CD4-positive, alpha-beta T cell treated with Interleukin-1 beta for 1 hour (primary cell): ENCODE measurements at regions not wholly inside any gene's neighbourhood (a gene's known extent, or its start where the extent isn't known, plus 50 kb on each side); places are given as distances from the start of the nearest gene placed in this dataset.

ENCODE experiments used
- DNase-seq, 2 donors: peaks; one replicate each; pipeline ENCODE4 v3.0.0-alpha.2; 2020 to 2022

DNA sequence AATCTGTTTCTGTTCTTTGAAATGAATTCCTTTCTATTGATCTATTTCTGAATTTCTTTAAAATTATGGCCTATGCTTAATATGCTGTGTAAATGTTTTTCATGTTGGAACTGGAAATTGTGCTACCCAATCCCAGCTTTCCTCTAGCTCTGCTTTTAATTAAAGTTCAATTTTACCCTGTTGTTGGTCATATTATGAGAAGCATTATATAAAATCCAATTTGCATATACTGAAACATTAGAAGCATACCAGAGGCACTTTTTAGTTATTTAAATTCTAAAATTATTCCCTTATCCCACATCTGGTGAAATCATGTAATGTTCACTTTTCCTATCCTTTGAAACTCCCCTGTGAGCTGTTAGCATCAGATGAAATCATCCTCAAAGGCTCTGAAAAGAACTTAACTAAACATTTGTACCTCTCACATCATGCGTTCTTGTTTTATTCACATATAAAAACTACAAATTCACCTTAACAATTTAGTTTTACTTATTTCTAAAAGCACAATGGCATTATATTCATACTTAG is 160.6 kb upstream of the COL21A1 start:
- no peak for DNase-seq

DNA sequence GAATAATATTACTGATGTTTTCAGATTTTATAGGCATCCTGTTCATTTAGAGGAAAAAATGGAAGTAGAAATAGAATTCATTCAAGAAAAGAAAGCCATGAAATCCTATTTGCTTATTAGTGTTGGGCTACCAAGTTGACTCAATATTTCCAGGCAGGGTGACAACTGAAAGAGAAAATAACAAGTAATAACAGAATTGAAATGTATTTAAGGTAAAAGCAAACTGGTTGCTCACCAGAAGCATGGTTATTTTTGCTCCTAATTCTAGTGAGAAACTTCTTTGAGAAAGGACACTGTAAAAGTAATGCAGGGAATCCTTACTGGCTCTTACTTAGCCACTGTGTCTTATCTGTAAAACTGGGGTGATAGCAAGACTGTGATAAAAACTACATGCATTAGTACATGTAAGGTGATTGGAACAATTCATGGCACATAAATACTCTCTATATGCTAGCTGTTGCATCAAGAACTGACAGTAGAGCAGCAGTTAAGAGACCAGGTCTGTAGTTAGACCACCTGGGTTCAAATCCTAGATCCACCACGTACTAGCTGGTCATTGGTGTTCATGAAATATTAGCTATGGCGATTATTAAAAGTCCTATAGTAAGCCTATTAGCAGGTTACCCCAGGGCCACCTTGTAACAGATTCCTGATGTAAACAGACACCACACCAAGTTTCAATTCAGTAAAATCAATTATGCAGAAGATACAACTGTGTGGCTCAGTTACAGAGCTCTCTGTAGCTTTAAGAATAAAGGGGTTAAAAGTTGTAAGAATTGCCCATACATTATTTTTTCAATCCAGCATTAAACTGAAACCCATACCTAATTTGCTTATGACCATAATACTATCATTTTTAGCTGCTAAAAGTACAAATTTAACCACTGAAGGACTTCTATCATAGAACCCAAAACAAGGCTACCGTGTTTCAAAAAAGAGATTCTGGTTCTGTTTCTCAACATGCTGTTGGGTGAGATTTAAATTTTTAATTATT is 159.2 kb upstream of the COL21A1 start:
- DNase-seq = no peak

DNA sequence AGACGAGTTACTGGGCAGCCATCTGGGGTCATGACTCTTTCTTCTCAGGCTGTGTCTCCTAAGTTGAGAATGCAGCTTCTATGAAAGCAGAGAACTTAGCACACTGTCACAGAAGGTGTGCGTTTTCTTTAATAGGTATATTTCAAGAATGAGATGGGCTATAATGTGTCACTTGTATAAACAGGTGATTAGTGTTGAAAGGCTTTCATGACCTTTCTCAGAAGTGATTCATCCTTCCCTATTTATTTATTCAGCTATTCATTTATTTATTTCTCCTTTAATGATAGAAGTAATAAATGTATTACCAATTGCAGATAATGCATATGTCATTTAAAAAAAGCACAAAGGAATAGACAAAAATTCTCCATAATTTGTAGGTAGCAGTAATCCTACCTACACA is 157.2 kb upstream of the COL21A1 start:
- no peak for DNase-seq

DNA sequence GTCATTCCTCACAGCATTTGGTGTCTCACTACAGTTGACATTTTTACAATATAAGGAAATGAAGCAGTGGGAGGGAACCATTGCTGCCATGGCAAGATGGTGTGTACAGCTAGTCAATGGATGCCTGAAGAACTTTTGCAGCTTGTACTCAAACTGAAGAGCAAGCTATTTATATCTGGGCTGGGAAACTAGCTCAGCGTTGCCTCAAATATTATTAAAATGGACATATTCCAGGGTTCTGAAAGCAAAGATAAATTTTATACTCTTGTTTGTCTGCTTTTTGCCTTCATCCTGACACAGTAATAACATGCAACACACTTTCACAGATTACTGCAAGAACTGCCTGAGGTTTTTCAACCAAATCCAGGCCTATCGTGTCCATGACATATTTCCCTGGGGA is 156.4 kb upstream of the COL21A1 start:
- no peak for DNase-seq

DNA sequence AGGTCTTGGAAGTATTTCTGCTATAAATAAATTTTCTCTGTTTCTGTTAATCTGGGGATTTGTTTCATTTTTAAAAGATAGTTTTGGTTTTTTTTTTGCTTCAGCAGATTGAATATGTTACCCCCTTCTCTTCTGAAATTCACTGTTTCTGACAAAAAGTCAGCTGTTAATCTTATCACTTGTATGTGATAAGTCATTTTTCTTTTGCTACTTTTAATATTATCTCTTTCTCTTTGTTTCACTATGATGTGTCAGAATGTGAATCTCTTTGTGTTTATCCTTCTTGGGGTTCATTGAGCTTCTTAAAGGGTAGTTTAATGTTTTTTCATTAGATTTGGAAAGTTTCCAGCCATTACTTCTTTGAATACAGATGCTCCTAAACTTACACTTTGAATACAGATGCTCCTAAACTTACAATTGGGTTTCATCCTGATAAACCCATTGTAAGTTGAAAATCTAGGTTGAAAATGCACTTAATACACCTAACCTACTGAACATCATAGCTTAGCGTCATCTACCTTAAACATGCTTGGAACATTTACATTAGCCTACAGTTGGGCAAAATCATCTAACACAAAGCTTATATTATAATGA is 154.2 kb upstream of the COL21A1 start:
- DNase-seq = no peak

DNA sequence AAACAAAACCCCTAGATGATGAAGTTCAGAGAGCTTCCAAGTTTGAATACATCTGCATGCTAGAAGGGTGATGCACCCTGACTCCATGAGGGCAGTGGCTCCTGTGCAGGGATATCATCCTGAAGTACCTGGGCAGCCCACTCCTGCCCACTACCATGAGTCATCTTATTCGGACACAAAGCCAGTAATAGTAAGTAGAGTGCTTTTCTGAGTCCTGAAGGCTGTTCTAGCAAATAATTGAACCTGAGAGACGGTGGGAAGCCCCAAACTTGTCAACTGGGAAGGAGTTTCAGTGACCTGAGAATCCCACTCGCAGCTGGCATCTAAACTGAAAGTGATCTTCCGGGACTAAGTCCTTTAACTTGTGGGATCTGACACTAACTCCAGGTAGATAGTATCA is 152.9 kb upstream of the COL21A1 start:
- DNase-seq = no peak

DNA sequence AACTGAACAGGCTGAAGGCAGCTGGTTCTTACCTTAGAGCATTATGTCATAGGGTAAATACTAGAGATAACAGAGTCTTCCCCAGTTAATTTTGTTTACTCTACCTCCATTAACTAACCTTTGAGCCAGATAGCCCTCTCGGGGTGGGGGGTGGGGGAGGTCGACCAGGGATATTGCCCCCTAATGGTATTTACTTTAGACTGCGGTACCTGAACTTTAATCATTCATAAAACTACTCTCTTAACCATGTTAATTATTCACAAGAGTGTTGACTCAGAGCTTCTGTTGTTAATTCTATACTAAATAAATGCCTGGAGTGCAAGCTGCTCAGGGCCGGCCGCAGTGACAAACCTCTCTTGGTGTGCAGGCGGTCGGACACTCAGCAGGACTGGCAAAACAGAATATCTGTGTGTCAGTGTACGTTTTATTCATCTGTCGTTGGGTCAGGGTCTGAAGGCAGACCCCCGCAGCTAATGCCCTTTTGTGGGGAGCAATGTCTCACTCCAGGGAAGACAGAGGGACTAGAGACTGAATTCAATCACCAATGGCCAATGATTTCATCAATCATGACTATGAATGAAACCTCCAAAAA is 152.4 kb upstream of the COL21A1 start:
- DNase-seq = no peak

DNA sequence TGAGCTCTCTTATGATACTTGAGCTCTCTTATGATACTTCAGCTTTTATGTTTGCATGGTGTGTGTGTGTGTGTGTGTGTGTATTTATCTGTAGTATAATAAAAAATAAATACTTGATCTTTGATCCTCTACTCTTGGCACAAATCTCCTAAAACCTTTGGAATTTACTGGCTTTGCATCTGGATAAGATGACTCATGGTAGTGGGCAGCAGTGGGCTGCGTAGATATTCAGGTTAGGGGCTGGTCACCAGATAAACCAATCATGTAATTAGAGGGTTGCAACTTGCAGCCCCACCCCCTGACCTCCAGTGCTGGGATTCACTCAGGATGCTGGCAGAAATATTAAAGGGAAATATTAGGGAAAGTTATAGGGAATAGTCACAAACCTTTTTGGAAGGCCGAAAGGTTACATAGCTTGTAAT is 151.9 kb upstream of the COL21A1 start:
- no peak for DNase-seq

DNA sequence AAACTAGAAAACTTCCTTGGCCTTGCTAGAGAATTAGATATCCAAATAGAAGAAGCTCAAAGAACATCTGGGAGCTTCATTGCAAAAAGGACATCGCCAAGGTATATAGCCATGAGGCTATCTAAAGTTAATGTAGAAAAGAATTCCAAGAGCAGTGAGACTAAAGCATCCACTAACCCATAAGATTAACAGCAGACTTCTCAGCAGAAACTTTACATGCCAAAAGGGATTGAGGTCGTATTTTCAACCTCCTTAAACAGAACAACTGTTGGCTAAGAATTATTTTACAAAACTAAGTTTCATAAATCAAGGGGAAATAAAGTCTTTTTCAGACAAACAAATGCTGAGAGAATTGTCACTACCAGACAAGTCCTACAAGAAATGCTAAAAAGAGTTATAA is 149.1 kb upstream of the COL21A1 start:
- no peak for DNase-seq

DNA sequence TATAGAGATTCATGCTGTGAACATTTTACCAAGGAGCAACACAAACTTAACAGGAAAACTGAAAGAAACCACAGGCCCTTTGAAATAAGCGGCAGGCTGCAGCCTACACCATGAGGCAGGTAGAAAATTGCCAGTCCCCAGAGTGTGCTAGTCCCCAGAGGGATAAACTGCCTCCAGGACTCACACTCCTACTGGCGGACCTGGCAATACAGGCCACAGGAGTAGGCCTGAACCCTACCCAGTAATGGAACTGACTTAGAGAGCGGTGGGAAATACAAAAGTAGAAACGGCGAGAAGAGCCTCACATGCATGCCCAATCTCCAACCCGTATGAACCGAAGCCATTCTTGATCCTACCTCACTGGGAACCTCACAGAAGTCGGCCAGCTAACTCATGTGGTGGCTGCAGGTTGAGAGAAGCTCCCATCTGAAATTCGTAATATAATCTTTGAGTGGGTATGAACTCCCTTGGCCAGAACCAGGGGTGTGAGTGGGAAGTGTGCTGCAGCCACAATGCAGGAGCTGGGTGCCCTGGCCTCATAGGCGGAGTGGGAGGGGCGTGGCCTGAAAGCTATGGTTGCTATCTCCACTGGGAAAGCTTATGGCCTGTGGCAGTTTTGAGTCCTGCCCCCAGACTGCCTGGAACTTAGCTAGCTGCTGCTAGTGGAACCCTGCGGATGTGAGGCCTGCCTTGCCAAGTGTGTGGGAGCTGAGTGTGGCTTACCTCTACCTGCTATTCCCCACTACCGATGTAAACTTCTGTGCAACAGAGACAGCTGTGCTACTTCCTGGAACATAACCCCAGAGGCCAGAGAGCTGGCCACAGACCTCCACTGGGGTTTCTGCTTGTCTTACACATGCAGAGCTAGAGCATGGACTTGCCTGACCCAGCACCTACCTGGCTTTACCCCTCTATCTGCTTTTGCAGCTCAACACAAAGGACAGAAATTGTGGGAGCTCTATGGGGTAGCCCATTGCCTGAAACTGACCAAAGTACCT is 146.5 kb upstream of the COL21A1 start:
- no peak for DNase-seq

DNA sequence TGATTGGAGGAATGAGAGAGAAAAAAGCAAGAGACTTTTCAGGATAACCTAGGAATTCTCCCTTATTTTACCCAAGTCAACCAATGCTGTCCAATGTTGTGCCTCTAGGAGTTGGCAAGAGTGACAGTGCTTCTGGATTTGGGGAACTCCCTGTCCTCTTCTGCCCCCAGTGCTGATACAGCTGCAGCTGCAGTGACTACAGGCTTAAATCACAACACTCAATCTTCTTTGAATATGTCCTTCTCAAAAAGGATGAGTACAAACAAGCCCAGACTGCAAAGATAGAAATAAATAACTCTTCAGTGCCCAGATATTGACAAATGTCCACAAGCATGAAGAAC is 141.0 kb upstream of the COL21A1 start:
- no peak for DNase-seq

DNA sequence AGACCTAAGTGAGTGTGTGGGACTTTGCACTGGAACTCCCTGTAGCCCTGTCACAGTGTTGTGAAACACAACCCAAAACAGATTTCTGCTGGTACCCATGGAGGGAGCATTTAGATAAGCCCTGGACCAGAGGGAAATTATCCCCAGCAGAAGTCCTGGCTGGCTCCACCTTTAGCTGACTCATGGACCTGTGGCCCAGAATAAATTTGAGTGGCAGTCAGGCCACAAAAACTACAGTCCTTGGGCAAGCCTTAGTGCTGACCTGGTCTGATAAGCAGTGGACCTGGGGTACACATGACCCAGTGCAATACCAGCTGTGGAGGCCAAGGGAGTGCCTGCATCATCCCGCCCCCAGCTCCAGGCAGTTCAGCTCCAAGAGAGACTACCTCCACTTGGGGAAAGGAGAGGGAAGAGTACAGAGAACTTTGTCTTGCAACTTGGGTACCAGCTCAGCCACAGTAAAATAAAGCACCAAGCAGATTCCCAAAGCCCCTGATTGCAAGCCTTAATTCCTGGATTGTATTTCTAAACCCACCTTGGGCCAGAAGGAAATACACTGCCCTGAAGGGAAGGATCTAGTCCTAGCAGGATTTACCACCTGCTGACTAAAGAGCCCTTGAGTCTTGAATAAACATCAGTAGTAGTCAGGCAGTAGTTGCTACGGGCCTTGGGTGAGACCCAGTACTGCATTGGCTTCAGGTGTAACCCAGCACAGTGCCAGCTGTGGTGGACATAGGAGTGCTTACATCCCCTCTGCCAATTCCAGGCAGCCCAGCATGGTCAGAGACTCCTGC is 140.4 kb upstream of the COL21A1 start:
- no peak for DNase-seq

DNA sequence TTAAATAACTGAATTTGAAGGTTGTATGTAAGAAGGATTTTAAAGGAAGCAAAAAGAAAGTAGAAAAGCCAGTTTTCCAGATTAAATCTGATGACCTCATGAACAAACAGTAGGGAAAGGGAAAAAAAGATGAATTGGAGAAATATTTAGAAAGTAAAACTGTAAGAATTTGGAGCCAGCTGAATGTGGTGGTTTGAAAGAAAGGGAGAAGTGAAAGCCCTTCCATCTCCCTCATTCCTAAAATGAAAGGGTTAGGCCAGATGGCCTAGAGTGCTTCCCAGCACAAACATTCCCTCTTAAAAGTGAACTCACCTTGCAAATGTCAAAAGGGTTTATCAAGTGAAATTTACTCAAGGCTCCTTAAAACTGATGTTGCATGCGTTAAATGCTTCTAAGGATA is 139.3 kb upstream of the COL21A1 start:
- DNase-seq = no peak

DNA sequence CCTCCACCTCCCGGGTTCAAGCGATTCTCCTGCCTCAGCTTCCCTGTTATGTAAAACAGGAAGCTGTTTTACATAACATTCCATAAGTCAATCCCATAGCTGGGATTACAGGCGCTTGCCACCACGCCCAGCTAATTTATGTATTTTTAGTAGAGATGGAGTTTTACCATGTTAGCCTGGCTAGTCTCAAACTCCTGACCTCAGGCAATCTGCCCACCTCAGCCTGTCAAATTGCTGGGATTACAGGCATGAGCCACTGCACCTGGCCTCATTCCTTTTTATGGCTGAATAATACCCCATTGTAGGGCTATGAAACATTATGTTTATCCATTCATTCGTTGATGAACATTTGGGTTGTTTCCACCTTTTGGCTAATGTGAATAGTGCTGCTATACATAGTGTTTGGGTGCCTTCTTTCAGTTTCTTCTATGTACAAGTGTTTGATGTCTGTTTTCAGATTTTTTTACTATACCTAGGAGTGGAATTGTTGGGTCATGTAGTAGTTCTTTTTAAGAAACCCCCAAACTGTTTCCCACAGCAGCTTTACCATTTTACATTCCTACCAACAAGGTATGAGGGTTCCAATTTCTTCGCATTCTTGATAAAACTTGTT is 138.7 kb upstream of the COL21A1 start:
- DNase-seq = no peak

DNA sequence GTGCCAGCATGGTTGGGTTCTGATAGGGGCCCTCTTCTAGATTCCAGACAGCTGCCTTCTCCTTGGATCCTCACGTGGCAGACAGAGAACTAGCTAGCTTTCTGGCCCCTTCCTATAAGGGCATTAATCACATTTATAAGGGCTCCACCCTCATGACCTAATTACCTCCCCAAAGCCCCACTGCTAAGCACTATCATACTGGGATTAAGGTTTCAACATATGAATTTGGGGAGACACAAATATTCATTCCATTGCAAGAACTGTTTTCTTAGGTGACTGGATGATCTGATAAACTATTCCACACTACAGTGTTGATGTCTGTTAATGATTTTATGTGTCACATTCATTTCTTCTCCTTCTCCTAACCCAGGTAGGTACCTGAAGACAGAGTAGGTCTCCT is 135.8 kb upstream of the COL21A1 start:
- DNase-seq = no peak

DNA sequence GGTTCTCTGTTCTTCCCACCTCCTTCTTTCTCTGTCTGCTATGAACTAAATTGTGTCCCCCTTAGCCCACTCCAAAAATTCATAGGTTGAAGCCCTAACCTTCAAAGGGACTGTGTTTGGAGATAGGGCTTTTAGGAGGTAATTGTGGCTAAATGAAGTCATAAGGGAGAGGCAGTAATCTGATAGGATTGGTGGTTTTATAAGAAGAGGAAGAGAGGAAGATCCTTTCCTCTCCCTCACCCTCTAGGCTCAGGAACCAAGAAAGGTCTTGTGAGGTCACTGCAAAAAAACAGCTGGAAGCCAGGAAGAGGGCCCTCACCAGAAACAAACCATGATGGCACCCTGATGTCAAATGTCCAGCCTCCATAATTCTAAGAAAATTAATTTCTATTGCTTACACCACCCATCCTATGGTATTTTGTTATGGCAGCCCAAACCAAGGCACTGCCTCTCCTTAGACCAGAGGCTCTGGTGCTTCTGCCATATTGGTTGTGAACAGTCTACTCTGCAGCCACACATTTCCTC is 135.1 kb upstream of the COL21A1 start:
- no peak for DNase-seq

DNA sequence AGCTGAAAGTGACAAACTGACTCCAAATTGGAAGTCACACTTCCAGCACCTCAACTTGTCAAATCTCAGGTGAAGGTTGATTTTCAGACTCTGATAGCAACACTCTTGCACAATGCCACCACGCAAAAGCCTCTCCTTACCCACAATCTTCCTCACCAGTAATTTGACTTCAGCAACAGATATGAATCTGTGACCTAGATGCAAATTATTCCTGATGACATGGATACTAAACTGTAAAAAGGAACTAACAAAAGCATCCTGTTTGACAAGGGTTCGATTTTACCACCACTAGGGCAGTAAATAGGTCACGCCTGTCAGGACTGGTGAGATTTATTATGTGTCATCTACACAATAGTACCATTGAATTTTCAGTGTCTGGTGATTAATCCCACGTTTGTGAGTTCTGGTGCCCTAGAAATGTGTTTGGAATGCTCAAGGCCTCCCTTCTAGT is 134.4 kb upstream of the COL21A1 start:
- DNase-seq = no peak

DNA sequence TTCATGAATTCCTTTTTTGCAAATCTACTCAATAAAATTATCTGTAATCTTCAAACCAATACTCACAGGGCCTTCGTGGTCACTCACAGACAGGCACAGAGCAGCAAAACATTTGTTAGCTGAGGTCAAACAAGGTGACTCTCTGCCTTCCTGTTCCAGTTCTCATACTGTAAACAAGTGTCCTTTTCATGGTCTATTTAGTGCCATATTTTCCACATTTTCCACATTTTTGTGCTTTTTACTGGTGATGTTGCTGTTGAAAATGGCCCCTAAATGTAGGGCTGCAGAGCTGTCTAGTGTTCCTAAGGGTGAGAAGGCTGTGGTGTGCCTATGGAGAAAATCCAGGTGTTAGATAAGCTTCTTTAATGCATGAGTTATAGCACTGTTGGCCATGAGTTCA is 133.1 kb upstream of the COL21A1 start:
- no peak for DNase-seq

DNA sequence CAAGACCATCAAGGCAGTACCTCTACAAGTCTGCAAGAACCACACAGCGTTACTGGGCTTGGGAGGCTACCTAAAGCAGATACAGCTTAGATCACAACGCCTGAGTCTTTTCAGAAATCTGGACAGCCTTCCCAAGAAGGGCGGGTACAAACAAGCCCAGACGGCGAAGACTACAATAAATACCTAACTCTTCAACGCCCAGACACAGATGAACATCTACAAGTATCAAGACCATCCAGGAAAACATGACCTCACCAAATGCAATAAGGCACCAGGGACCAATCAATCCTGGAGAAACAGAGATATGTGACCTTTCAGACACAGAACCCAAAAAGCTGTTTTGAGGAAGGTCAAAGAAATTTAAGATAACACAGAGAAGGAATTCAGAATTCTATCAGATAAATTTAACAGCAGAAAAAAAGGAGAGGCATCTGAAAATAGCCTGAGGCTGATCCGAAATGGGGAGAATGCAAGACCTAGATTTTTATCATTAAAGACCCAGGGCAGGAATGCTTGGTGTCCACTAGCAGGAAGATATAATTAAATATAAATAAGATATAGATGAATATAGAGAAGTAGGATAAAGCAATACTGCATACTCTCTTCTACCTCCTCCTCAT is 131.7 kb upstream of the COL21A1 start:
- no peak for DNase-seq

DNA sequence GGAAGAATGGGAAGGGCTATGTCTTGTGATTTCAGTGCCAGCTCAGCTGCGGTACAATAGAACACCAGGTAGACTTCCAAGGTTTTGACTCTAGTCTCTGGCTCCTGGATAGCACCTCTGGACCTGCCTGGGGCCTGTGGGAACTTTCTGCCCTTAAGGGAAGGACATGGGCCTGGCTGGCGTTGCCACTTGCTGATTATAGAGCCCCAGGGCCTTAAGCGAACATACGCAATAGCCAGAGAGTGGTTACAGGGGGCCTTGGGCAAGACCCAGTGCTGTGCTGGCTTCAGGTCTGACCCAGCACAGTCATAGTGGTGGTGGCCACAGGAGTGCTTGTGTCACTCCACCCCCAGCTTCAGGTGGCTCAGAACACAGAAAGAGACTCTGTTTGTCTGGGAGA is 131.1 kb upstream of the COL21A1 start:
- DNase-seq = no peak

DNA sequence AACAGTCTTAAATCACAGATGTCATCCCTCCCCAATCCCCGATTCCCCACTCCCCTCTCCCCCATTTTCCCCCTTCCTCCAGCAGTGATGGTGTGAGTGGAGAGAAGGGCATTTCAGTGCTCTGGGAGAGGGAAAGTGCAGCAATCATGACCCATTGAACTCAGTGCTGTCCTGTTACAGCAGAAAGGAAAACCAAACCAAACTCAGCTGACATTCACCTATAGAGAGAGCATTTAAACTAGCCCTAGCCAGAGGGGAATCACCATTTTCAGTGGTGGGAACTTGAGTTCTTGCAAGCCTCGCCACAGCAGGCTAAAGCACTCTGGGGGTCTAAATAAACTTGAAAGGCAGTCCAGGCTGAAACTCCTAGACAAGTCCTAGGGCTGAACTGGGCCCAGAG is 129.9 kb upstream of the COL21A1 start:
- no peak for DNase-seq
